ENCODE measurements at regions not wholly inside any gene's neighbourhood (a gene's known extent, or its start where the extent isn't known, plus 50 kb on each side); places are given as distances from the start of the nearest gene placed in this dataset.
"Not testable (repeated sequence)": the region's sequence is repeated elsewhere in the genome, so short reads cannot be mapped to it uniquely, and the experiment has no call there.

DNA sequence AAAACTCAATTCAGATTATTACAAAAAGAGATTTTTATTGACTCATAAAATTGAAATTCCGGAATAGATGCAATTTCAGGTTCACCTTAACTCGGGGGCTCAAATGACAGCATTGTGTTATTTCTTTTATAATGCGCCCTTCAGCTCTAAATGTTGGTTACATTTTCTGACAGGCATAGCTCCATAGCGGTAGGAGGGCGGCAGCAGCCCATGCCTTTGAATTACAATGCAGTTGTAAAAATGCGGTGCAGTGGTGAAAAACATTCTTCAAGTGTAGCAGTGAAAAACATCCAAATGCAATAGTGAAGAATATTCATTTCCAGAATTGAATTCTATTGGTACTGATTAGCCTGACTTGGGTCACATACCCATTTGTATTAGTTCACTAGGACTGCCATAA is 215.3 kb upstream of the PKP2 start:
- H3K36me3 Mint-ChIP-seq (ENCODE audit: low read depth), result no peaks in the 10 kb centered on the region
- no peak for DNase-seq (ENCODE audit: low read depth, low spot score)
- no peak overlapping the region for H3K27ac Mint-ChIP-seq (ENCODE audit: unreplicated experiment)
- TF ChIP-seq, protein P1, sequence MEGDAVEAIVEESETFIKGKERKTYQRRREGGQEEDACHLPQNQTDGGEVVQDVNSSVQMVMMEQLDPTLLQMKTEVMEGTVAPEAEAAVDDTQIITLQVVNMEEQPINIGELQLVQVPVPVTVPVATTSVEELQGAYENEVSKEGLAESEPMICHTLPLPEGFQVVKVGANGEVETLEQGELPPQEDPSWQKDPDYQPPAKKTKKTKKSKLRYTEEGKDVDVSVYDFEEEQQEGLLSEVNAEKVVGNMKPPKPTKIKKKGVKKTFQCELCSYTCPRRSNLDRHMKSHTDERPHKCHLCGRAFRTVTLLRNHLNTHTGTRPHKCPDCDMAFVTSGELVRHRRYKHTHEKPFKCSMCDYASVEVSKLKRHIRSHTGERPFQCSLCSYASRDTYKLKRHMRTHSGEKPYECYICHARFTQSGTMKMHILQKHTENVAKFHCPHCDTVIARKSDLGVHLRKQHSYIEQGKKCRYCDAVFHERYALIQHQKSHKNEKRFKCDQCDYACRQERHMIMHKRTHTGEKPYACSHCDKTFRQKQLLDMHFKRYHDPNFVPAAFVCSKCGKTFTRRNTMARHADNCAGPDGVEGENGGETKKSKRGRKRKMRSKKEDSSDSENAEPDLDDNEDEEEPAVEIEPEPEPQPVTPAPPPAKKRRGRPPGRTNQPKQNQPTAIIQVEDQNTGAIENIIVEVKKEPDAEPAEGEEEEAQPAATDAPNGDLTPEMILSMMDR (conservative IDR thresholded peaks at IDR 0.05), result no peak
- no peak overlapping the region for H3K4me3 Mint-ChIP-seq
- peaks cover 39% of the 10 kb centered on the region for H3K27me3 Mint-ChIP-seq (ENCODE audit: low read depth)
- no peaks in the 10 kb centered on the region for H3K4me1 Mint-ChIP-seq
- no peaks in the 10 kb centered on the region for H3K9me3 Mint-ChIP-seq

DNA sequence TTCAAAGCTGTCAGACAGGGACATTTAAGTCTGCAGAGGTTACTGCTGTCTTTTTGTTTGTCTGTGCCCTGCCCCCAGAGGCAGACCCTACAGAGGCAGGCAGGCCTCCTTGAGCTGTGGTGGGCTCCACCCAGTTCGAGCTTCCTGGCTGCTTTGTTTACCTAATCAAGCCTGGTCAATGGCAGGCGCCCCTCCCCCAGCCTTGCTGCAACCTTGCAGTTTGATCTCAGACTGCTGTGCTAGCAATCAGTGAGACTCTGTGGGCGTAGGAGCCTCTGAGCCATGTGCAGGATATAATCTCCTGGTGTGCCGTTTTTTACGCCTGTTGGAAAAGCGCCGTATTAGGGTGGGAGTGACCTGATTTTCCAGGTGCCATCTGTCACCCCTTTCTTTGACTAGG is 211.2 kb upstream of the PKP2 start:
- H3K4me1 Mint-ChIP-seq; DNase-seq (ENCODE audit: low read depth, low spot score); H3K9me3 Mint-ChIP-seq; H3K27ac Mint-ChIP-seq (ENCODE audit: unreplicated experiment); H3K36me3 Mint-ChIP-seq (ENCODE audit: low read depth); H3K4me3 Mint-ChIP-seq: not testable (repeated sequence)
- H3K27me3 Mint-ChIP-seq (ENCODE audit: low read depth), result peaks cover 28% of the 10 kb centered on the region

DNA sequence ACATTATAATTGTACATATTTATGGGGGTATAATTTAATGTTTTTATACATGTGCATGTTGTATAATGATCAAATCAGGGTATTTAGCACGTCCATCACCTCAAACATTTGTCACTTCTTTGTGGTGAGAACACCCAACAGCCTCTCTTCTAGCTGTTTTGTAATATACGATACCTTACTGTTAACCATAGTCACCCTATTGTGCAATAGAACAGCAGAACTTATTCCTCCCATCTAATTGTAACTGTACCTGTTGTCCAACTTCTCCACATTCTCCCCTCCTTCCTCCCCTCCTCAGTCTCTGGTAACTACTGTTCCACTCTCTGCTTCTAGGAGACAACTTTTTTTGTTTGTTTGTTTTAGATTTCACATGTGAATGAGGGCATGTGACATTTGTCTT is 197.0 kb upstream of the PKP2 start:
- no peak for DNase-seq (ENCODE audit: low read depth, low spot score)
- H3K27ac Mint-ChIP-seq (ENCODE audit: unreplicated experiment), result no peak overlapping the region
- H3K27me3 Mint-ChIP-seq (ENCODE audit: low read depth), result peaks cover 17% of the 10 kb centered on the region
- peaks cover 2% of the 10 kb centered on the region for H3K9me3 Mint-ChIP-seq
- TF ChIP-seq, protein P1 (conservative IDR thresholded peaks at IDR 0.05), result no peak
- H3K36me3 Mint-ChIP-seq (ENCODE audit: low read depth), result no peaks in the 10 kb centered on the region
- no peak overlapping the region for H3K4me3 Mint-ChIP-seq
- no peaks in the 10 kb centered on the region for H3K4me1 Mint-ChIP-seq

DNA sequence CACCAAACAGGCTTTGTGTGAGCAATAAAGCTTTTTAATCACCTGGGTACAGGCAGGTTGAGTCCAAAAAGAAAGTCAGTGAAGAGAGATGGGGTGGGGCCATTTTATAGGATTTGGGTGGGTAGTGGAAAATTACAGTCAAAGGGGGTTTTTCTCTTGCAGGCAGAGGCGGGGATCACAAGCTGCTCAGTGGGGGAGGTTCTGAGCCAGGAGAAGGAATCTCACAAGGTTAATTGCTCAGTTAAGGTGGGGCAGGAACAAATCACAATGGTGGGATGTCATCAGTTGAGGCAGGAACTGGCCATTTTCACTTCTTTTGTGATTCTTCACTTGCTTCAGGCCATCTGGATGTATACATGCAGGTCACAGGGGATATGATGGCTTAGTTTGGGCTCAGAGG is 191.3 kb upstream of the PKP2 start:
- H3K4me1 Mint-ChIP-seq; H3K9me3 Mint-ChIP-seq; DNase-seq (ENCODE audit: low read depth, low spot score); H3K4me3 Mint-ChIP-seq; H3K36me3 Mint-ChIP-seq (ENCODE audit: low read depth); H3K27me3 Mint-ChIP-seq (ENCODE audit: low read depth); H3K27ac Mint-ChIP-seq (ENCODE audit: unreplicated experiment): not testable (repeated sequence)

DNA sequence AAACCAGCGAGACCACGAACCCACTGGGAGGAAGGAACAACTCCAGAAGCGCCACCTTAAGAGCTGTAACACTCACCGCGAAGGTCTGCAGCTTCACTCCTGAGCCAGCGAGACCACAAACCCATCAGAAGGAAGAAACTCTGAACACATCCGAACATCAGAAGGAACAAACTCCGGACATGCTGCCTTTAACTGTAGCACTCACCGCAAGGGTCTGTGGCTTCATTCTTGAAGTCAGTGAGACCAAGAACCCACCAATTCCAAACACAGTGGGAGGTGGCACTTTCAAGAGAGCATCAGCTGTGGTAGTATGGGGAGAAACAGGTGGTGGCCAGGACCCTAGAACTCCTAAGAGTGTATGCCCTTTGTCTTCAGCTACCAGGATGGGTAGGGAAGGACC is 179.8 kb upstream of the PKP2 start:
- not testable (repeated sequence) for H3K27ac Mint-ChIP-seq (ENCODE audit: unreplicated experiment); H3K4me1 Mint-ChIP-seq; H3K36me3 Mint-ChIP-seq (ENCODE audit: low read depth); H3K4me3 Mint-ChIP-seq; H3K27me3 Mint-ChIP-seq (ENCODE audit: low read depth); DNase-seq (ENCODE audit: low read depth, low spot score); H3K9me3 Mint-ChIP-seq

DNA sequence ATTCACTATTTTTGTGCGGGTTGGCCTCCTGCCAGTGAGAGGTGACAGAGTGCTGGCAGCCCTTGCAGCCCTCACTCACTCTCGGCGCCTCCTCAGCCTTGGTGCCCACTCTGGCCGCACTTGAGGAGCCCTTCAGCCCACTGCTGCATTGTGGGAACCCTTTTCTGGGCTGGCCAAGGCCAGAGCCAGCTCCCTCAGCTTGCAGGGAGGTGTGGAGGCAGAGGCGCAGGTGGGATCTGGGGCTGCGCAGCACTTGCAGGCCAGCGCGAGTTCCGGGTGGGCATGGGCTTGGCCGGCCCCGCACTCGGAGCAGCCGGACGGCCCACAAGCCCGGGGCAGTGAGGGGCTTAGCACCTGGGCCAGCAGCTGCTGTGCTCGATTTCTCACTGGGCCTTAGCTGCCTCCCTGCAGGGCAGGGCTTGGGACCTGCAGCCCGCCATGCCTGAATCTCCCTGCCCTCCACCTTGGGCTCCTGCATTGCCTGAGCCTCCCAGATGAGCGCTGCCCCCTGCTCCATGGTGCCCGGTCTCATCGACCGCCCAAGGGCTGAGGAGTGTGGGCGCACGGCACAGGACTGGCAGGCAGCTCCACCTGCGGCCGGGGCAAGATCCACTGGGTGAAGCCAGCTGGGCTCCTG is 178.7 kb upstream of the PKP2 start:
- not testable (repeated sequence) for H3K27me3 Mint-ChIP-seq (ENCODE audit: low read depth); H3K4me1 Mint-ChIP-seq; H3K9me3 Mint-ChIP-seq; H3K4me3 Mint-ChIP-seq; H3K27ac Mint-ChIP-seq (ENCODE audit: unreplicated experiment); H3K36me3 Mint-ChIP-seq (ENCODE audit: low read depth); DNase-seq (ENCODE audit: low read depth, low spot score)

DNA sequence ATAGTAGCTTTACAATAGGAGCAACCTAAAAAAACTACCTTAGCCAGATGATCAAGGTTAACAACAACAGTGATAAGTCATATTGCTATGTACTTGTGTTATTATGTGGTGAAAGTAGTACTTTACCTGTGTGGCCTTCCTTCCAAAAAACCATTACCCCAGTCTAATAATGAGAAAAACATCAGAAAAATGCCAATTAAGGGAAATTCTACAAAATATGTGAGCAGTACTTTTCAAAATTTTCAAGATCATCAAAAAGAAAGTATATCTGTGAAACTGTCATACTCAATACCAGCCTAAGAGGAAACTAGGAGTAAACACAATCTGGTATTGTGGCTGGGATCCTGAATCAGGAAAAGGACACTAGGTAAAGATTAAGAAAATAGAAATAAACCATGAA is 165.3 kb upstream of the PKP2 start:
- Mint-ChIP-seq H3K4me3 (no peak overlapping the region), H3K27me3 (ENCODE audit: low read depth) (peaks cover 13% of the 10 kb centered on the region), H3K36me3 (ENCODE audit: low read depth) (no peaks in the 10 kb centered on the region), H3K27ac (ENCODE audit: unreplicated experiment) (no peak overlapping the region), H3K4me1 (no peaks in the 10 kb centered on the region), H3K9me3 (no peaks in the 10 kb centered on the region)
- no peak for DNase-seq (ENCODE audit: low read depth, low spot score)
- TF ChIP-seq, protein P1 (conservative IDR thresholded peaks at IDR 0.05), result no peak

DNA sequence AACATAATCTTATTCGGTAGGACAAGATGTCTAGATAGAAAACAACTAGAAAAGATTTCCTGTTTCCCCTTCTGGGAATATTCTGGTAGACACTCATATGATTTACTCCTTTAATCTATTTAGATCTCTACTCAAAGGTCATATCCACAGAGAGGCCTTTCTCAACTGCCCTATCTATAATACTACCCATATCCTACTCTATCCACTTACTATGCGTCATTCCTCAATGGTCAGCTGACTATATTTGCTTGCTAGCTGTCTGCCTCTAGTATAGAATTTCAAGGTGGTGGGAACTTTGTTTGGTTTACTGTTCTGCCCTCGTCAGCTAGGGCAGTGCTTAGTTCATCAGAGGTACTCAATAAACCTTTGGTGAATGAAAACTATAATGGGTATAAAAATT is 157.8 kb upstream of the PKP2 start:
- H3K4me1 Mint-ChIP-seq, result no peaks in the 10 kb centered on the region
- TF ChIP-seq, protein P1 (conservative IDR thresholded peaks at IDR 0.05), result no peak
- no peaks in the 10 kb centered on the region for H3K9me3 Mint-ChIP-seq
- H3K27ac Mint-ChIP-seq (ENCODE audit: unreplicated experiment), result no peak overlapping the region
- peaks cover 19% of the 10 kb centered on the region for H3K27me3 Mint-ChIP-seq (ENCODE audit: low read depth)
- H3K36me3 Mint-ChIP-seq (ENCODE audit: low read depth), result no peaks in the 10 kb centered on the region
- DNase-seq (ENCODE audit: low read depth, low spot score), result no peak
- H3K4me3 Mint-ChIP-seq, result no peak overlapping the region
